ENCODE measurements at regions not wholly inside any gene's neighbourhood (a gene's known extent, or its start where the extent isn't known, plus 50 kb on each side); places are given as distances from the start of the nearest gene placed in this dataset.

GRCh38 chr2:207290833-207291624 is 125.3 kb upstream of the KLF7 start:
- no peak for DNase-seq

GRCh38 chr2:207291625-207292252 is 126.0 kb upstream of the KLF7 start:
- no peak for DNase-seq

- no peak for DNase-seq
Measured at GRCh38 chr2:207296265-207296948, 130.7 kb upstream of the KLF7 start.

- no peak for DNase-seq
Measured at GRCh38 chr2:207300817-207301216, 135.1 kb upstream of the KLF7 start.

- no peak for DNase-seq
Measured at GRCh38 chr2:207304761-207305160, 139.0 kb upstream of the KLF7 start.

- DNase-seq: no peak
Measured at GRCh38 chr2:207308519-207309224, 142.9 kb upstream of the KLF7 start.

- DNase-seq: no peak
Measured at GRCh38 chr2:207311316-207312005, 145.7 kb upstream of the KLF7 start.

- DNase-seq: no peak
Measured at GRCh38 chr2:207312006-207312356, 146.2 kb upstream of the KLF7 start.

- DNase-seq: no peak
Measured at GRCh38 chr2:207313947-207314346, 148.2 kb upstream of the KLF7 start.

- no peak for DNase-seq
Measured at GRCh38 chr2:207315131-207315530, 149.4 kb upstream of the KLF7 start.

- DNase-seq: no peak
Measured at GRCh38 chr2:207316484-207316883, 150.7 kb upstream of the KLF7 start.

- no peak for DNase-seq
Measured at GRCh38 chr2:207316906-207317305, 151.2 kb upstream of the KLF7 start.

- no peak for DNase-seq
Measured at GRCh38 chr2:207317378-207317984, 151.7 kb upstream of the KLF7 start.

- DNase-seq: no peak
Measured at GRCh38 chr2:207318181-207318628, 152.5 kb upstream of the KLF7 start.

GRCh38 chr2:207319316-207319715 is 153.6 kb upstream of the KLF7 start:
- no peak for DNase-seq

- DNase-seq: no peak
Measured at GRCh38 chr2:207320381-207321159, 154.8 kb upstream of the KLF7 start.

GRCh38 chr2:207321514-207321913 is 155.8 kb upstream of the KLF7 start:
- no peak for DNase-seq

- no peak for DNase-seq
Measured at GRCh38 chr2:207324001-207324400, 158.3 kb upstream of the KLF7 start.

- DNase-seq: no peak
Measured at GRCh38 chr2:207327513-207327912, 161.8 kb upstream of the KLF7 start.

- no peak for DNase-seq
Measured at GRCh38 chr2:207328944-207329386, 163.2 kb upstream of the KLF7 start.

GRCh38 chr2:207330912-207331311 is 165.2 kb upstream of the KLF7 start:
- DNase-seq: peak; percentile 35
